GM12875 (cell line): ENCODE measurements at regions not wholly inside any gene's neighbourhood (a gene's known extent, or its start where the extent isn't known, plus 50 kb on each side); places are given as distances from the start of the nearest gene placed in this dataset.
"Not testable (repeated sequence)": the region's sequence is repeated elsewhere in the genome, so short reads cannot be mapped to it uniquely, and the experiment has no call there.

Source experiments
- H3K4me3 ChIP-seq: one replicate; pipeline ENCODE4 v1.5.1; 2011; ENCODE audit warnings: low read depth, low read length, control low read depth
- CTCF ChIP-seq: IDR thresholded peaks from 2 replicates; pipeline ENCODE4 v1.5.1; 2011; ENCODE audit warnings: low read depth, mild to moderate bottlenecking, control low read depth, inconsistent platforms, low read length, moderate library complexity, borderline replicate concordance; ENCODE audit not compliant: insufficient read depth

GRCh38 chr18:56431551-56431950, 206.8 kb downstream of the TXNL1 start:
- H3K4me3 ChIP-seq = no peak overlapping the region
- no peak for TF ChIP-seq CTCF

GRCh38 chr18:56423626-56424025, 214.8 kb downstream of the TXNL1 start:
- no peak for TF ChIP-seq CTCF
- no peak overlapping the region for H3K4me3 ChIP-seq

DNA sequence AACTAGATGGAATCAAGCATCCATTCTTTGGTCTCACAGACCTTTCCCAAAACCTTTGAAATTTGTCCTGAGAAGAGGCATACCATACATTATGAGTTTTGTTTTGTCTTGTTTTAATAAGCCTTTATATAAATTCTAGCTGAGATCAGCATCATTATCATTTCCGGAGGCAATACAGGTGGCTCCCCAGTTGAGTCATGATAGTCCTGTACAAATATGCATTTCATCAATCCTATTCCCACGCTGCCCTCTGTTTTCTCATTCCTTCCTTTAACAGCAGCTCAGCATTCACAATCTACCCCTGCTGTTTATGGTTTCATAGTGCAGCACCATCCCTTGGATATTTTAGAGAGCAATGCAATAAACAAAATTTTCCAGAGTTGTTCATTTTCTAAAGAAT, 216.7 kb downstream of the TXNL1 start:
- H3K4me3 ChIP-seq = no peak overlapping the region
- no peak for TF ChIP-seq CTCF

GRCh38 chr18:56420868-56421267, 217.5 kb downstream of the TXNL1 start:
- H3K4me3 ChIP-seq = not testable (repeated sequence)

DNA sequence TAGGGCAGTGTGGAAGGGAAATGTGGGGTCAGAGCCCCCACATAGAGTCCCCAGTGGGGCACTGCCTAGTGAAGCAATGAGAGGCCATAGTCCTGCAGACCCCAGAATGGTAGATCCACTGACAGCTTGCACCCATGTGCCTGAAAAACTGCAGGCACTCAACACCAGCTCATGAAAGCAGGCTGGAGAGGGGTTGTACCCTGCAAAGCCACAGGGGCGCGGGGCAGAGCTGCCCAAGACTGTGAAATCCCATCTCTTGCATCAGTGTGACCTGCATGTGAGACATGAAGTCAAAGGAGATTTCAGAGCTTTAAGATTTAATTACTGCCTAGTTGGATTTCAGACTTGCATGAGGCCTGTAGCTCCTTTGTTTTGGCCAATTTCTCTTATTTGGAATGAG, 224.0 kb downstream of the TXNL1 start:
- TF ChIP-seq CTCF = no peak
- H3K4me3 ChIP-seq = no peak overlapping the region

DNA sequence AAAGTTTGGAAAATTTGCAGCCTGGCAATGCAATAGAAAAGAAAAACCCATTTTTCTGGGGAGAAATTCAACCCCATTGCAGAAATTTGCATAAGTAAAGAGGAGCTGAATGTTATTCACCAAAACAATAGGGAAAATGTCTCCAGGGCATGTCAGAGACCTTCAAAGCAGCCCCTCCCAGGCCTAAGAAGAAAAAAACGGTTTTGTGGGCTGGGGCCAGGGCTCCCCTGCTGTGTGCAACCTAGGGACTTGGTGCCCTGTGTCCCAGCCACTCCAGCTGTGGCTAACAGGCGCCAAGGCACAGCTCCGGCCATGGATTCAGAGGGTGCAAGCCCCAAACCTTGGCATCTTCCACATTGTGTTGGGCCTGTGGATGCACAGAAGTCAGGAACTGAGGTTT, 224.5 kb downstream of the TXNL1 start:
- no peak for TF ChIP-seq CTCF
- no peak overlapping the region for H3K4me3 ChIP-seq

DNA sequence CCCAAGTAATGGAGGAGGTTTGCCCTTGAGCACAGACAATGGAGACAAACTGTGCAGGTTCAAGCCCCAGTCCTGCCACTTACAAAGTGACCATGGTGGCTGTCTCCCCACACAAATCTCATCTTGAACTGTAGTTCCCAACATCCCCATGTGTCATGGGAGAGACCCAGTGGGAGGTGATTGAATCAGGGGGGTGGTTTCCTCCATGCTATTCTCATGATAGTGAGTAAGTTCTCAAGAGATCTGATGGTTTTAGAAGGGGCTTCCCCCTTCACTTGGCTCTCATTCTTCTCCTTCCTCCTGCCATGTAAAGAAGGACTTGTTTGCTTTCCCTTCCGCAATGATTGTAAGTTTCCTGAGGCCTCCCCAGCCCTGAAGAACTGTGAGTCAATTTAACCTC, 225.4 kb downstream of the TXNL1 start:
- no peak for TF ChIP-seq CTCF
- no peak overlapping the region for H3K4me3 ChIP-seq

- no peak for TF ChIP-seq CTCF
Measured at GRCh38 chr18:56409736-56410135, 228.7 kb downstream of the TXNL1 start.

More at GRCh38 chr18:56409736-56410135, 228.7 kb downstream of the TXNL1 start:
- H3K4me3 ChIP-seq = no peak overlapping the region
